ENCODE measurements at regions not wholly inside any gene's neighbourhood (a gene's known extent, or its start where the extent isn't known, plus 50 kb on each side); places are given as distances from the start of the nearest gene placed in this dataset.

GRCh38 chr13:90156390-90156789, 1191.1 kb upstream of the MIR17HG start:
- DNase-seq (ENCODE audit: low read depth) = no peak

DNA sequence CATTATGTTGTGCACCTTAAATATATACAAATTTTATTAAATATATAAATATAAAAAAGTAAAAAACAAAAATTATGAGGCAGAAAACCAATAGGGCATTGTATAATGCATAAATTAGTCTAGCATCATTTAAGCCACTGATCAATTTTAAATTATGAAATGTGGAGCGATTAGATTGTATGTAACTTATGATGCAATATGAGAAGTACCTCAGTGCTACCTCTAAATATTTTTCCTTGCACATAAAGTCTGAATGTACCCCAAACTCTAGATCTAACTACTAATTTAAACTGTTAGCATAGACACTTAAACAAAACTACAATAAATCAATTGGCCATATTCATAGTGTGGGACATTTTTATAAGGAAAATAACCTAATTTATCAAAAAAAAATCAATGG, 1178.5 kb upstream of the MIR17HG start:
- DNase-seq (ENCODE audit: low read depth) = no peak

DNA sequence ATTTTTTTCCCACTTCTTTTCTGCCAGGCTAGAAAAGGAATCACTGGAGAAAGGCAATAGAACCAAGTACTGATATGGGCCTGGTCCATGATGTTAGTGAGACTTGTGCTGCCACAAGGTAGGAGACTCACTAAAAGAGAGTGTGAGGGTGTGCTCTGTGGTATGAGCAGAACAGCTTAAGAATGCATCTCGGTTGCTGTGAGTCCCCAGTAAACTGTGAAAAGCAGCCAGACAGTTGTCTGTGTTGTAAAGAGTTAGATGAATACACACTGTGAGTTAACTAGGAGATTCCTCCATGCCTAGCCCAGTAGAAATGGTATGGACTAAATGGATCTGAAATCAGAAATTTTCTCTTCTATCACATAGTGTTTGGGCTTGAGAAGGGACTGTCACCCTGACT, 1177.3 kb upstream of the MIR17HG start:
- DNase-seq (ENCODE audit: low read depth) = no peak

DNA sequence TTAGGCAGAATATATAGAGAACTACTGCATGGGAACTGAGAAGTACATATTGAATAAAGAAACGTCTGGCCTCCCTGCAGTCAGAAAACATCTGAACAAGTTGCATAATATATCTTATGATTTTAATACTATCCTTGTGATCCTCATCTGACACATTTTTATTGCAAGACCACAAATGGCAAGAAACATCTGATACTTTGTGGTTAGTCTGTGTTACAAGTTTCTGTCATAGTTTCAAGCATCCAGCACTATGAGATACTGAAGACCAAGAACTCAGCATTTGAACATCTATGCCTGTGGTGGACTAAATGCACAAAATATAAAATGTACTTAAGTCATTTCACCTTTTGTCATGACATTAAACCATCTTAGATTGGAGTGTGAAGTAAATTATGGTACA, 1175.8 kb upstream of the MIR17HG start:
- no peak for DNase-seq (ENCODE audit: low read depth)

GRCh38 chr13:90177512-90177911, 1170.0 kb upstream of the MIR17HG start:
- DNase-seq (ENCODE audit: low read depth) = no peak

DNA sequence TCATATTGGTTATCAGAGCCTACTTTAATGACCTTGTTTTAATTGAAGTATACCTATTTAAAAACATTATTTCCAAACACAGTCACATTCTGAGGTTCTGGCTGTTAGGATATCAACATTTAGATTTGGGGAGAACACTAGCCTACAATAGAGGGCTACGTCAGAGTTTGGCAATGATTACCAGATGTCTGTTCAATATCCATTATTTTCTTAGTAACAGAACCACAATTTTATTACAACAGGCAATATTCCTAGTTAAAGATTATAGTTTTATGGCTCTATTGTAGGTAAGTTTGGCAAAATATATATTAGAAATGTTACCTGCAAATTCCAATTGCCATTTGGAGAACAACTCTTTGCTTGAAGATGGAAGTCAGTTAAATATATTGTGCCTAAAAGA, 1163.1 kb upstream of the MIR17HG start:
- no peak for DNase-seq (ENCODE audit: low read depth)

DNA sequence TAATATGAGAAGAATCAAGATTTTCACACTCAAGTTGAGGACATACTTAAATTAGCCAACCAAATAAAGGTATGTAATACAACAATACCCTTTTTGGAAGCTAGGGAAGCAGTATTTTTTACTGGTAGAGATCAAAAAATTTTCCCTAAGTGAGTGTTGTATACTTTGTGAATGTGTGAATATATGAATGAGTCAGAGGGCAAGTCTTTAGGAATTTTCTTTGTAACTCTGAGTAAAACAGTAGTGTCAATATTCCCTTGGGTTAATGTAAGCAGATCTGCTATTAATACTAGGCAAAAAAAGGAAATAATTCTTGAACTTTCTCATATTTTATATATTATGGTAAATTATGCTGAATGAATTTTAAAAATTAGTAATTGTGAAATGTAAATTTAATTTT, 1161.8 kb upstream of the MIR17HG start:
- no peak for DNase-seq (ENCODE audit: low read depth)

DNA sequence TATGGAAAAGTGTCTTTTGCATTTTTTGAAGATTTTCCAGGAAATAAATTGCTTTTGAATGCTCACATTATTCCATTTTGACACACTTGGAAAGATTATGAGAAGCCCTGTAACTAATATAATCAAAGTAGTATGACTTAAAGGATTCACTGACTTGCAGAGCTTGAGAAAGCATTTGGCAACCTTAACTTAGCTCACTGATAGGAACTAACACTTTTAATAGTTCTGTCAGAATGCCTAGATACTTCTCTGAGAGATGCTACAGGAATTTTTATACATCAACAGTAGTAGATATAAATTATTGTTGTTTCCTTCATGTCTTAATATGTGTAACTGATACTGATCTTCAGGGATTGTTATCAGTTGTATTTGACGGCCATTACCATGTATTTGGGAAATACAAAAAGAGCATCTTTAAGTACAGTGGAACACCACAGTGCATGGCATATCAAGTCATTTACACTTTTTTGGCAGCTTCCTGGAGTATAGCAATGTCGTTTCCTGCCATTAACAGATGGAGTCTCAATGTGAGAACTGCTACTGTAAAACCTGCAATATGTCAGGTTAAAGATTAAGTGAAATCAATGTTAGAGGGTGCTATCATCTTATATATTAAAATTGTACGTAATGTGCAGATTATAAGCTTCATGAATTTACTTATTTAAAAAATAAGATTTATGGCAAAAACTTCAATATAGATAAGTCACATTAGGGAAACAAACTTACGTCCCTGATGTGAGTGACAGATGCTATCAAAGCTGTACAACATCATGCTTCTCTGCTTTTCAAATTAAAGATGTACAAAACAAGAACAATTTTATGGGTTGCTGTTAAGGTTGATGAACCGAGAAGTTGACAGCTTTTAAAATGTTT, 1159.8 kb upstream of the MIR17HG start:
- DNase-seq (ENCODE audit: low read depth) = no peak

- DNase-seq (ENCODE audit: low read depth) = no peak
These were observed 1159.2 kb upstream of the MIR17HG start for GRCh38 chr13:90188351-90188636.

DNA sequence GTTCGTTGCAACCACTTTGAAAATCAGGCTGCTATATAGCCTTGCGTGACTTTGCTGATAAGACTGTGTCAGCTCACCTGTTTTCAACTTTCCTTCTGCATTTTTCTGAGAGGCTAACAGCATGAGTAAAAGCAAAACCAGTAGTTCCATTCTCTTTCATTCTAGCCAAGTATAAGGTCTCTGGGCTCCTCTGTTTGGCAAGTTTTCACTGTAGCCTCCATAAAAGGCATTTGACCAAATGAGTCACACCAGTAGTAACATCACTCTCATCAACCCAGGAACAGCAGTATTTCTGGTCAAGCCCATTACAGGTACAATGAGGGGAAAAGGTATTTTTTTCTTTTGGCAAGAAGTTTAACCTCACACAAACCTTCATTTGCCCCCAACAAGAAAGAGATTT, 1149.8 kb upstream of the MIR17HG start:
- DNase-seq (ENCODE audit: low read depth) = no peak

GRCh38 chr13:90201202-90201601, 1146.3 kb upstream of the MIR17HG start:
- DNase-seq (ENCODE audit: low read depth) = no peak

- DNase-seq (ENCODE audit: low read depth) = no peak
These were observed 1145.6 kb upstream of the MIR17HG start for GRCh38 chr13:90201676-90202460.

DNA sequence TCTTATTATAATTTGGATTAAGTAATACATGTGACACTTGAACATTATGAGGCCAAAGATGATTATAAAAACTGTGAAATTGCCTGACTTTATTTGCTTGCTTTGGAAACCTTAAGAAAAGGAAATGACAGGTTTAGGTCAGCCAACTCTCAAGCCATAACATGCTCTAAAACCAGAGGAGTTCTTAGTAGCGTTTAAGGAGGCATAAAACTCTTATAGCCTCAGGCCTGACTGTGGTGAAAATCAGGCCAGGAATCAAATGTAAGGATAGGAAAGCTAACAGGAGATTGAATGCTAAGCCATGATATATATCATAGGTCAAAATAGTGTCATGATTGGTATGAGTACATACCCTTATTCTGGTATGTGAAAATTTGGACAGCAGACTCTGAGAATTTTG, 1142.4 kb upstream of the MIR17HG start:
- DNase-seq (ENCODE audit: low read depth) = no peak

- no peak for DNase-seq (ENCODE audit: low read depth)
These were observed 1141.6 kb upstream of the MIR17HG start for GRCh38 chr13:90205911-90206310.

DNA sequence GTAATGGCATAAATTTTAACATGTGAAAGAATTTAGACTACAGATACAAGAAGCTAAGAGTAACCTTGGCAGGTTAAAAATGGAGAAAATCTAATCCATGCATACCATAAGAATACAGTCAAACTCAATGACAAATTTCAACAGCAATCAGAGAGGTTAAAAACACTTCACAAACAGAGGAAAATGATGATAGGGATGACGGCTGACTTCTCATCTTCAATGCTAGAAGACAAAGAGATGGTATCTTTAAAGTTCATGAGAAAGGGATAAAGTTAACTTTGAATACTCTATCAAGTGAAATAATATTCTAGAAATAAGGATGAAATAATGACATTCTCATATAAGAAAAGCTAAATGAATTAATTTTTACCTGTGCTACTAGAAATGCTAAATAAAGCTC, 1130.2 kb upstream of the MIR17HG start:
- DNase-seq (ENCODE audit: low read depth) = no peak

- DNase-seq (ENCODE audit: low read depth) = no peak
These were observed 1124.7 kb upstream of the MIR17HG start for GRCh38 chr13:90222758-90223157.

DNA sequence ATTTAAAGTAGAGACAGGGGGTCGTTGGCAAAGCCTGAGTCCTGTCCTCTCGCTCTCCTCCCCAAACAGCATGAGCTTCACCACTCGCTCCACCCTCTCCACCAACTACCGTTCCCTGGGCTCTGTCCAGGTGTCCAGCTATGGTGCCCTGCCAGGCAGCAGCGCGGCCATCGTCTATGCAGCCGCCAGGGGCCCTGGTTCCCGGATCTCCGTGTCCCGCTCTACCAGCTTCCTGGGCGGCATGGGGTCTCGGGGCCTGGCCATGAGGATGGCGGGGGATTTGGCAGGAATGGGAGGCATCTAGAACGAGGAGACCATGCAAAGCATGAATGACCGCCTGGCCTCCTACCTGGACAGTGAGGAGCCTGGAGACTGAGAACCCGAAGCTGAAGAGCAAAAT, 1117.2 kb upstream of the MIR17HG start:
- DNase-seq (ENCODE audit: low read depth) = no peak

DNA sequence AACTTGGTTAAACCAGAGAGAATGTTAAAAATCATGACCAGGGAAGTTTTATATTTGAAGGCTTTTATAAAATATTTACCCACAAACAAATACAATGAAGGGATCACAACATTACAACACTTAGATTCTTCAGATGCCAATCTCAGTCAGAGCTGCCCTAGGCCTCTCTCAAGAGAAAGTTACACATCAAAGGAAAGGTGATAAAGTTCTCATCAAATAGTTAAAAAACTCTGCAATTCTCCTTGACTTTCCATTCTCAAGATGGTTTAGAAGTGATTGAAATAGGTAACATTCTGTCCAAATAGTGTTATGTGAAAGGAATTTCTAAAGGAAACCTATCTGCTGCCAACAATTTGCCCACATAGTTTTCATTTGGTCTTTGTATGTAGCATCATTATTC, 1115.2 kb upstream of the MIR17HG start:
- no peak for DNase-seq (ENCODE audit: low read depth)

DNA sequence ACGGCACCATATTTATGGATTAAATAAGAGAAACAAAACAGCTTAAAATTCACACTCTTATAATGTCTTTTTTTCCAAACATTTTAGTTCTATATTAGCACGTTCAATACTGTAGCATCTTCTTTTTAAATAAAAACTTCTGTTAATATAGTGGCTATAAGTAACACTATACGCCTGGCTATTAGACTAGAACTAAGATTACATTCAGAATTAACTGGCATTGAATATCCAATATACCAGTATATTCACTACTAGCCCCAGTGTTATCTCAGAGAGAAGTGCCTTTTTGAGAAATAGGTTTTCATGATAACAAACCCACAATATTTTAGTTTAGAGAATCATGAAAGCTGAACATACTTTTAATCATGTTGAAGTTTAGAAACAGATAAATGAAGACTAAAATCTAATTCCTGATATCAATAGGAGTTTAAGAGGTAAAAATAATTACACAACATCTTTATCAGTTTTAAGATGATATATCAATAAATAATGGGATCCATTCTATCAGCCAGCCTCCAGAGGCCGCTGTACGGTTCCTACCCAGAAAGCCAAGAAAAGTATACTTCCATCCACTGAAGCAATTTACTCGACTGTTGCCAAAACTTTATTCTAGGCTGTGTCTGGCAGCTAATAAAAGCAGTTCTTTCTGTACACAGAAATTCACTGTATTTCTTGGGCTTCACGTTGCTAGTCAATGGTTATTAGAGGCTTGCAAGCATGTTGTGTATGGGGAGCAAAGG, 1113.4 kb upstream of the MIR17HG start:
- no peak for DNase-seq (ENCODE audit: low read depth)

DNA sequence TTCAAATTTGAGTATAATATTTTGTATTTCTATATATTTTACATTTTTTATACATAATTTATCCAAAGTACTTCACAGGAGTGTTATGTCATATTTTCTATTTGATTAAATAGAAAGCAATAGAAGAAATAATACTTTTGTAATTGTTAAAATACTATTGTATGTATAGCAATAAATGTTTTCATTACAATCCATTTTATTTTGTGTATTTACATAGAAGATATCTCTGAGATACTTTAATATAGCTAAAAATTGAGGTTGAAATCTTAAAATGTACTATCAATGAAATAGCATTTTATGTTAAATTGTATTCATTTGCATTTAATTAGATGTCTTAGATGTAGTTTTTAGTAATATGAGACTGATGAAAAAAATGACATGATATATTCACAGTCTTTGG, 1109.6 kb upstream of the MIR17HG start:
- no peak for DNase-seq (ENCODE audit: low read depth)

GRCh38 chr13:90238413-90238812, 1109.1 kb upstream of the MIR17HG start:
- DNase-seq (ENCODE audit: low read depth) = no peak

DNA sequence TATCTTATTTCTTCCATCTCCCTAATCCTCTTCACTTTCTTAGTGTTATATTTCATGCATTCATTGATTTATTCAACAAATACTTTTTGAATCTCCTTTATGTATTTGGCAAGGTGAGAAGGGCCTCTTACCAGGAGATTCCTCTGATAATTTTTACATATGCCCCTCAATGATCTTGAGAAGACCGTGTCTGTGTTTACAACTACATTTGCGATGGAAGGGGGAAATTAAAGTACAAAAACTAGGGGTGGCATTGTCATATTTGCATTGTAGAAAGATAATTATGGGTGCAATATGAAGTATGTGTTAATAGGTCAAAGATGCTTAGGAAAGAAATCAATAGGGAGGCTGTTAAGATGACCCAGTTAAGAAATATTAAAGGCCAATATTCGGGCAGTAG, 1108.4 kb upstream of the MIR17HG start:
- no peak for DNase-seq (ENCODE audit: low read depth)

DNA sequence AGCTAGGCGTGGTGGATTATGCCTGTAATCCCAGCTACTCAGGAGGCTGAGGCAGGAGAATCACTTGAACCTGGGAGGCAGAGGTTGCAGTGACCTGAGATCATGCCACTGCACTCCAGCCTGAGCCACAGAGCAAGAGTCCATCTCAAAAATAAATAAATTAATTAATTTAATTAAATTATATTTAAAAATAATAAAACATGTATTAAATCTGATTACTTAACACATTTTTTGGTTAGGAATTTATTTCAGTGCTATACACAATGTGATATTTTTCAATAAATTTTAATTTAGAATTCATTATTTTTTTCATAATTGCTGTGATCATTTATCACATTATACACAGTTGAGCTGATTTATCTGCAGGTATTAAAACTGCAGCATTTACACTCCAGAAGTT, 1101.5 kb upstream of the MIR17HG start:
- DNase-seq (ENCODE audit: low read depth) = no peak

All from activated T-helper 1 cell treated with Interleukin-2 at 50 U/mL for 16 hours (primary cell).